Brain microvascular endothelial cell (primary cell): ENCODE measurements at regions not wholly inside any gene's neighbourhood (a gene's known extent, or its start where the extent isn't known, plus 50 kb on each side); places are given as distances from the start of the nearest gene placed in this dataset.
"Not testable (repeated sequence)": the region's sequence is repeated elsewhere in the genome, so short reads cannot be mapped to it uniquely, and the experiment has no call there.

Experiments
- DNase-seq: peaks from one replicate; pipeline ENCODE4 v3.0.0-alpha.2; 2020
- H3K27ac ChIP-seq: fragments of 250-450 bp; sonication (Bioruptor Pico); 2 replicates; pipeline ENCODE4 v1.5.1; 2020; ENCODE audit warnings: mild to moderate bottlenecking, moderate library complexity
- H3K27me3 ChIP-seq: fragments of 250-450 bp; sonication (Bioruptor Pico); replicated peaks from 2 replicates; pipeline ENCODE4 v1.5.1; 2020; ENCODE audit warnings: mild to moderate bottlenecking
- H3K36me3 ChIP-seq: fragments of 250-450 bp; sonication (Bioruptor Pico); replicated peaks from 2 replicates; pipeline ENCODE4 v1.5.1; 2020; ENCODE audit warnings: mild to moderate bottlenecking
- H3K4me3 ChIP-seq: 2 replicates; pipeline ENCODE4 v1.5.1; 2011; ENCODE audit warnings: low read depth, mild to moderate bottlenecking, control low read depth, low read length, moderate library complexity
- in situ Hi-C: cut with HindIII; loops from 2 replicates; pipeline ENCODE4 v1.10.0; 2017; ENCODE audit warnings: low sequenced_read_pairs, low pct_ligation_motif_present
- TF ChIP-seq, protein P1 (sequence below): IDR thresholded peaks from 2 replicates; pipeline ENCODE4 v1.5.1; 2011; ENCODE audit warnings: low read depth, mild to moderate bottlenecking, moderate library complexity, low read length, control low read depth, inconsistent platforms; ENCODE audit errors: missing control alignments

DNA sequence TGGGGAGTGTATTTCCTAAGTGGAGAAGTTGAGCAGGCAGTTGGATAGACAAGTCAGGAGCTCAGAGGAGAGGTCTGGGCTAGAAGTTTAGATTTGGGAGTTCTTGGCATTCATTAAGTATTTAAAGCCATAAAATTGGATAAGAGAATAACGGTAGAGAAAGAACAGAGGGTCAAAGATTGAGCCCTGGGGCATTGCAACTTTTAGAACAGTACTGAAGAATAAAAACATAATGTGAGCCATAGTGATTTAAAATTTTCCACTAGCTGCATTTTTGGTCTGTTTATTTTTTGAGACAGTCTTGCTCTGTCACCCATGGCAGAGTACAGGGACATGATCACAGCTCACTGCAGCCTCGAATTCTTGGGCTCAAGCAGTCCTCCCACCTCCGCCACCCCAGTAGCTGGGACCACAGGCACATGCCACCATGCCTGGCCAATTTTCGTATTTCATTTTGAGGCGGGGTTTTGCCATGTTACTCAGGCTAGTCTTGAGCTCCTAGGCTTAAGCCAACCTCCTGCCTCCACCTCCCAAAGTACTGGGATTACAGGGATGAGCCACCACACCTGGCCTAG is 85.9 kb upstream of the SOX13 start:
- no peak for DNase-seq
- H3K4me3 ChIP-seq, result no peak overlapping the region
- TF ChIP-seq, protein P1, sequence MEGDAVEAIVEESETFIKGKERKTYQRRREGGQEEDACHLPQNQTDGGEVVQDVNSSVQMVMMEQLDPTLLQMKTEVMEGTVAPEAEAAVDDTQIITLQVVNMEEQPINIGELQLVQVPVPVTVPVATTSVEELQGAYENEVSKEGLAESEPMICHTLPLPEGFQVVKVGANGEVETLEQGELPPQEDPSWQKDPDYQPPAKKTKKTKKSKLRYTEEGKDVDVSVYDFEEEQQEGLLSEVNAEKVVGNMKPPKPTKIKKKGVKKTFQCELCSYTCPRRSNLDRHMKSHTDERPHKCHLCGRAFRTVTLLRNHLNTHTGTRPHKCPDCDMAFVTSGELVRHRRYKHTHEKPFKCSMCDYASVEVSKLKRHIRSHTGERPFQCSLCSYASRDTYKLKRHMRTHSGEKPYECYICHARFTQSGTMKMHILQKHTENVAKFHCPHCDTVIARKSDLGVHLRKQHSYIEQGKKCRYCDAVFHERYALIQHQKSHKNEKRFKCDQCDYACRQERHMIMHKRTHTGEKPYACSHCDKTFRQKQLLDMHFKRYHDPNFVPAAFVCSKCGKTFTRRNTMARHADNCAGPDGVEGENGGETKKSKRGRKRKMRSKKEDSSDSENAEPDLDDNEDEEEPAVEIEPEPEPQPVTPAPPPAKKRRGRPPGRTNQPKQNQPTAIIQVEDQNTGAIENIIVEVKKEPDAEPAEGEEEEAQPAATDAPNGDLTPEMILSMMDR, result no peak
- no peaks in the 10 kb centered on the region for H3K36me3 ChIP-seq
- H3K27me3 ChIP-seq, result no peaks in the 10 kb centered on the region
- no peak overlapping the region for H3K27ac ChIP-seq
- in situ Hi-C loops, result no loop called here

DNA sequence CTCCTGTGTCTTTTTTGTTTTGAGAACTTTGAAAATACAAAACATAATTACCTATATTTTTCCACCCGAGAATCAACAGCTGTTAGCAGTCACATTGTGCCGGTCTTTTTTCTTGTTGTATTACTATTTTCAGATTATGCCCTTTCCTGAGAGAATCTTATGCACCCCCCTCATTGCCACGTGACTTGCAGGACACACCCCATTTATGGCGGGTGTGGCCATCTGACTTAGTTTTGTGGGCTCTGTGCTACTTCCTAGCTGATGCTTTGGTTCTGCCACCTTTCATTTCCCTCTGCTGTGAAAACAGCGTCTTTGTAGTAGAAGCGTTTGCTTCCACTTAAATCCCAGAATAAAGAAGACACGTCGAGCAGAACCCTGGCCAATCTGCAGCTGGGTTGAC is 82.8 kb upstream of the SOX13 start:
- no peak overlapping the region for H3K27ac ChIP-seq
- H3K27me3 ChIP-seq, result no peaks in the 10 kb centered on the region
- in situ Hi-C loops, result no loop called here
- DNase-seq, result no peak
- TF ChIP-seq, protein P1, result no peak
- H3K36me3 ChIP-seq, result no peaks in the 10 kb centered on the region
- H3K4me3 ChIP-seq, result no peak overlapping the region

DNA sequence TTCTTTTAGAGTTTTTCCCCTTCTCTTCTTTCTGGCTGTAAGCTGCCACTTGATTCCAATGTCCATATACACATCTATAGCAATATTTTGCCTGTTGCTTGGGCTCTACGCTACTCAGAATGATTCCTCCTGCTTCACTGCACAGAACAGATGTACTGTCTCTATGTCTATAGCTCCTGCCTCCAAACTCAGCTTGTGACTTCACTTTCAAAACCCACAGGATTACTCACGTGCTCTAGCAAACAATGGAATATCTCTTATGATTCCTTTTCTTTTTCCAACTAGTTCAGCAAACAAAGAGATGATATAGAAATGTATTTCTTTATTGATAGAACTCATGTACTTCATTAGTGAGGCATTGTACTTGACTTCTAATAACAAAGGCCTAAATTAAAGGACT is 80.5 kb upstream of the SOX13 start:
- H3K36me3 ChIP-seq, result no peaks in the 10 kb centered on the region
- in situ Hi-C loops, result no loop called here
- no peak overlapping the region for H3K27ac ChIP-seq
- H3K4me3 ChIP-seq, result no peak overlapping the region
- peaks cover 3% of the 10 kb centered on the region for H3K27me3 ChIP-seq
- DNase-seq, result no peak
- TF ChIP-seq, protein P1, result no peak

DNA sequence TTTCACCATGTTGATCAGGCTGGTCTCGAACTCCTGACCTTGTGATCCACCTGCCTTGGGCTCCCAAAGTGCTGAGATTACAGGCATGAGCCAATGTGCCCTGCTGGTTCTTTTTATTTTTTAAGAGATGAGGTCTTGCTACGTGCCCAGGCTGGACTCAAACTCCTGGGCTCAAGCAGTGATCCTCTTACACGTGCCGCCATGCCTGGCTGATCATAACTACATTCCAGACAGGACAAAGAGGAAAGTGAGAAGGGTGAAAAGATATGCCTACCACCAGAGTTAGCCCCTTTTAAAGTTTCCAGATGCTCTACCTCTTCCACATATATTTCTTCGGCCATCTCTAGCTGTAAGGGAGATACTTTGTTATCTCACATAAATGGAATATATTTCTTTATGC is 79.7 kb upstream of the SOX13 start:
- Histone ChIP-seq H3K4me3 (no peak overlapping the region), H3K27me3 (peaks cover 3% of the 10 kb centered on the region), H3K27ac (no peak overlapping the region), H3K36me3 (no peaks in the 10 kb centered on the region)
- in situ Hi-C loops, result no loop called here
- TF ChIP-seq, protein P1, result no peak
- DNase-seq, result no peak

DNA sequence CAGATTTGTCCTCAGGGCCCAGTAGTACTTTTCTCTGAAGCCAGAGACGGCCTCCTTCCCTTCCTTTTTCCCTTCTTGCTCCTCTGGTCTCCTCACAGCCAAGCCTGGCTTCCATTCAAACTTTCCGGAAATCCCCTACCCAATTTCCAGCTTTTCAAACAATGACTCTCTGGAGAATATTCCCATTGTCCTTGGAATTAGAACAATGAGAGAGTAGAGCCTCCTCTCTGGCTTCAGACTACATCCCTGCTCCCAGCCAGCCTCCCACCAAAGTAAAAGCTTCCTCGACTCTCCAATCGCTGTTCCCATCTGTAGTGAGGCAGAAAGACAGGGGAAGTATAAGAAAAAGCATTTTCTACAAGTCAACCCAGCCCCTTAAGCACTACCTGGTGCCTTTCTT is 77.7 kb upstream of the SOX13 start:
- Histone ChIP-seq H3K36me3 (no peaks in the 10 kb centered on the region), H3K4me3 (no peak overlapping the region), H3K27ac (no peak overlapping the region), H3K27me3 (peaks cover 3% of the 10 kb centered on the region)
- in situ Hi-C loops, result no loop called here
- DNase-seq, result no peak
- TF ChIP-seq, protein P1, result no peak

DNA sequence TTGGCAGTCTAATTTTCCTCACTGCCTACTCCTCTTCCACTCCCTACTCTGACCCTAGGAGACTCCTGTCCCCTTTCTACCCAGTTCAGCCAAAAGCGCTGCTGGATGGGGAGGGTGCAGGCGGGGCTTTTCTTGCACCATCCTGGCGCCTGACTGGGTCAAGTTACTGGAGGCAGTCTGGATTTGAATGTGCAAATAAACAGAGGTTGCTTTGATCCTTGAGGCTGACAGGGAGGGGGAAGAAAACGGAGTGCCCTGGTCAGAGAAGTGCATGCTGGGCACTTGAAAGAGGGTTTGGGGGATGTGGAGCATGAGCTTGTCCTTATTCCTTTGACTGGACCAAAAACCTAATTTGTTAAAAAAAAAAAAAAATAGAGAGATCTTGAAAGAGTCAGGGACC is 76.8 kb upstream of the SOX13 start:
- TF ChIP-seq, protein P1, result no peak
- Histone ChIP-seq H3K27me3 (peaks cover 3% of the 10 kb centered on the region), H3K36me3 (no peaks in the 10 kb centered on the region), H3K27ac (no peak overlapping the region), H3K4me3 (no peak overlapping the region)
- DNase-seq, result no peak
- in situ Hi-C loops, result no loop called here

DNA sequence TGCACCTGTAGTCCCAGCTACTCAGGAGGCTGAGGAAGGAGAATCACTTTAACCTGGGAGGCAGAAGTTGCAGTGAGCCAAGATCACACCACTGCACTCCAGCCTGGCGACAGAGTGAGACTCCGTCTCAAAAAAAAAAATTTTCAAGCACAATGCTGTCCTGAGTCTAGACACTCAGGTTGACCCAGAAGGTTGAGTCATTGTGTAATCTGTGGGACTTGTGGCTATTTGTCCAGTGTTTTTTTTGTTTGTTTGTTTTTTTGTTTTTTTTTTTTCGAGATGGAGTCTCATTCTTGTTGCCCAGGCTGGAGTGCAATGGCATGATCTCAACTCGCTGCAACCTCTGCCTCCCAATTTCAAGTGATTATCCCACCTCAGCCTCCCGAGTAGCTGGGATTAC is 74.3 kb upstream of the SOX13 start:
- DNase-seq, H3K27me3 ChIP-seq, in situ Hi-C loops, H3K27ac ChIP-seq, H3K4me3 ChIP-seq, H3K36me3 ChIP-seq: not testable (repeated sequence)
